Brain microvascular endothelial cell (primary cell): ENCODE measurements at regions not wholly inside any gene's neighbourhood (a gene's known extent, or its start where the extent isn't known, plus 50 kb on each side); places are given as distances from the start of the nearest gene placed in this dataset.

Experiments used
- DNase-seq: peaks from one replicate; pipeline ENCODE4 v3.0.0-alpha.2; 2020
- H3K27ac ChIP-seq: fragments of 250-450 bp; sonication (Bioruptor Pico); 2 replicates; pipeline ENCODE4 v1.5.1; 2020; ENCODE audit warnings: mild to moderate bottlenecking, moderate library complexity
- H3K27me3 ChIP-seq: fragments of 250-450 bp; sonication (Bioruptor Pico); replicated peaks from 2 replicates; pipeline ENCODE4 v1.5.1; 2020; ENCODE audit warnings: mild to moderate bottlenecking
- H3K36me3 ChIP-seq: fragments of 250-450 bp; sonication (Bioruptor Pico); replicated peaks from 2 replicates; pipeline ENCODE4 v1.5.1; 2020; ENCODE audit warnings: mild to moderate bottlenecking
- H3K4me3 ChIP-seq: 2 replicates; pipeline ENCODE4 v1.5.1; 2011; ENCODE audit warnings: low read depth, mild to moderate bottlenecking, control low read depth, low read length, moderate library complexity
- in situ Hi-C: cut with HindIII; loops from 2 replicates; pipeline ENCODE4 v1.10.0; 2017; ENCODE audit warnings: low sequenced_read_pairs, low pct_ligation_motif_present
- TF ChIP-seq, protein P1 (sequence below): IDR thresholded peaks from 2 replicates; pipeline ENCODE4 v1.5.1; 2011; ENCODE audit warnings: low read depth, mild to moderate bottlenecking, moderate library complexity, low read length, control low read depth, inconsistent platforms; ENCODE audit errors: missing control alignments

DNA sequence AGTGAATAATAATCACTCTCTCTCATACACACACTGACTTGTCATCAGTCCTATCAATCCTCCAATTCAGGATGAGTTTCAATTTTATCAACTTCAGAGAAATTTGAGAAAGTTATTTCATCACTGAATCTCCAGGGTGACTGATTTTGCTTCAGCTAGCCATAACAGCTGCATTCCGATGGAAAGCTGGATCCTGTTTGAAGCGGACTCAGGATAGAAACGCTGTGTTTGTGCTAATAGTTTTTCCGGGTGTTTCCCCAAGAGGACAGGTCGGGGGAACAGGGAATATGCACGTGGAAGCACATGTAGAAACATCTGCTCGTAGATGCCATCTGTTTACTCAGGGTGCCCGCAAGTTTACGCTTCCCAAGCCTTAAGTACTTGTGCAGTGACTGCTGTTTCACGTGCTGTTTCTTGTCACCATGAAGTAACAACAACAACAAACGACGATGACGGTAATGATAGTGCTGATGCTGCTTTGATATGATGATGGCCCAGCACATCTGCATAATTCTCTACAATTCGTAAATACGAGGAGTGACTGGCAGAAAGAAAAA, 263.7 kb upstream of the DAPK1 start:
- Histone ChIP-seq H3K36me3 (no peaks in the 10 kb centered on the region), H3K27me3 (no peaks in the 10 kb centered on the region)
- in situ Hi-C loops: no loop called here

DNA sequence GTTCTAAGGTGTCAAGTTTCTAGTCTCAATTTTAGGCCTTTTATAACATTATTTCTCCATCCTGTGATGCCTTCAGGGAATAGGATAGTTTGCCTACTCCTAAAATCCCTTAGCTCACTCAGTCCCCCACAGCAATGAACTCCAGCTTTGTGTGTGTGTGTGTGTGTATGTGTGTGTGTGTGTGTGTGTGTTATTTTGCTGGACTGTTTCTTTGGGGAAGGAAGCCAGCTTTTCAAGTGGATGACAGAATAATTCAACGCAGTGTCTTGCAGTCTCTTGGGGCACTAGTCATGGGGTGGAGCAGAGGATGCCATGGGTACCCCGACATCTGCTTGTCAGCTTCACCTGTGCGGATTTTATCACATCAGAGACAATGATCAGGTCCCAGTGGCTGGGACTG, 262.8 kb upstream of the DAPK1 start:
- no peaks in the 10 kb centered on the region for H3K36me3 ChIP-seq
- no peak overlapping the region for H3K27ac ChIP-seq
- no peak for DNase-seq
- H3K4me3 ChIP-seq: no peak overlapping the region
- TF ChIP-seq, protein P1, sequence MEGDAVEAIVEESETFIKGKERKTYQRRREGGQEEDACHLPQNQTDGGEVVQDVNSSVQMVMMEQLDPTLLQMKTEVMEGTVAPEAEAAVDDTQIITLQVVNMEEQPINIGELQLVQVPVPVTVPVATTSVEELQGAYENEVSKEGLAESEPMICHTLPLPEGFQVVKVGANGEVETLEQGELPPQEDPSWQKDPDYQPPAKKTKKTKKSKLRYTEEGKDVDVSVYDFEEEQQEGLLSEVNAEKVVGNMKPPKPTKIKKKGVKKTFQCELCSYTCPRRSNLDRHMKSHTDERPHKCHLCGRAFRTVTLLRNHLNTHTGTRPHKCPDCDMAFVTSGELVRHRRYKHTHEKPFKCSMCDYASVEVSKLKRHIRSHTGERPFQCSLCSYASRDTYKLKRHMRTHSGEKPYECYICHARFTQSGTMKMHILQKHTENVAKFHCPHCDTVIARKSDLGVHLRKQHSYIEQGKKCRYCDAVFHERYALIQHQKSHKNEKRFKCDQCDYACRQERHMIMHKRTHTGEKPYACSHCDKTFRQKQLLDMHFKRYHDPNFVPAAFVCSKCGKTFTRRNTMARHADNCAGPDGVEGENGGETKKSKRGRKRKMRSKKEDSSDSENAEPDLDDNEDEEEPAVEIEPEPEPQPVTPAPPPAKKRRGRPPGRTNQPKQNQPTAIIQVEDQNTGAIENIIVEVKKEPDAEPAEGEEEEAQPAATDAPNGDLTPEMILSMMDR: no peak
- no peaks in the 10 kb centered on the region for H3K27me3 ChIP-seq
- in situ Hi-C loops: no loop called here

More for the DNA sequence above, 263.7 kb upstream of the DAPK1 start:
- TF ChIP-seq, protein P1: no peak
- no peak overlapping the region for H3K4me3 ChIP-seq
- no peak for DNase-seq
- no peak overlapping the region for H3K27ac ChIP-seq

DNA sequence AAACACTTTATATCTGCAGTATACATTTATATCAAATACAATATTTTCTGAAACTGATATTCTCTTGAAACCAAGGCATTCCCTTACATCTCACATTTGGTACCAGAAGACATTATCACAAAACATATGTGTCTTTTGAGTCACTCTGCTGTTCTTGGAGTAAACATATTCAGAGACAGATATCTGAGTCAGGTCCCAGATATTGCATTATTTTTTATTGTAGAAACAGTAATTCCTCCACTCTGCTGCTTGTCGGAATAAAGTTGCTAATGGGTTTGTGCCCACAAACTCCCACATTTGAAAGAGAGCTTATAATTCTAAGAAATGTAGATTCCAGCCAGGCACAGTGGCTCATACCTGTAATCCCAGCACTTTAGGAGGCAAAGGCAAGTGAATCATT, 261.1 kb upstream of the DAPK1 start:
- TF ChIP-seq, protein P1: no peak
- H3K36me3 ChIP-seq: no peaks in the 10 kb centered on the region

DNA sequence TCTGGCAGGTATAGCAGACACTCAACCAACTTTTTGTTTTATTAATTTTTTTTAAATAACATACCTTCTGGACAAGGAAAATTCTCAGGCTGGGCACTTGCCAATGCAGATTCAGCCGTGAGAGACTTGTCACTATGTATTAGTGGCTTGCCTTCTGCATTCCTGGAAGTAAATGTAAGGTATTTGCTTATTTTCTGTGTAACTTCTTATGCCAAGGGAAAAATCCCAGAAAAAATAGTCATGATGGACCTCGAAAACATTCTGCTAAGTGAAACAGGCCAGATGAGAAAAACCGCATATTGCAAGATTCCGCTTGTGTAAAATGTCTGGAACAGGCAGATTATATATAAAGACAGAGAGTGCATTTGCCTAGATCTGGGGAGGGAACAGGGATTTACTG, 260.3 kb upstream of the DAPK1 start:
- Histone ChIP-seq H3K27ac (no peak overlapping the region), H3K27me3 (no peaks in the 10 kb centered on the region), H3K4me3 (no peak overlapping the region), H3K36me3 (no peaks in the 10 kb centered on the region)
- in situ Hi-C loops: no loop called here
- TF ChIP-seq, protein P1: no peak
- no peak for DNase-seq

More for the DNA sequence above, 261.1 kb upstream of the DAPK1 start:
- DNase-seq: no peak
- Histone ChIP-seq H3K27ac (no peak overlapping the region), H3K4me3 (no peak overlapping the region), H3K27me3 (no peaks in the 10 kb centered on the region)
- in situ Hi-C loops: no loop called here

DNA sequence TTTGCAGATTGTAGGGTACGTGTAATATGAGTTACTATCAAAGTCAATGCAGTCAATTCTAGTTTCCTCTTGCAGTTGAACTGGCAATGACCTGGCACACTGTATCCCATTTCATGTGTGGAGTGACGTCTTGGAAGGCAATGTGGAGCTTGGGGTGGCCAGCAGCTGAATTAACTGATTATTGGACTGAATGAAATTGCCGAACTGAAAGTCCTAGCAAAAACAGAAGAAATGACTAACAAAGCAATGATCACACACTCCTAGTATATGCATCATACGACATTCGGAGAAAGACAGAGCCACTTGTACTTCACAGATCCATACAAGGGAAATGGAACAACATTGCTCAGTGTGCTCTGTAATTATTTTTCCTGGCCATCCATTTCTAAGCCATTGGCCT, 259.1 kb upstream of the DAPK1 start:
- in situ Hi-C loops: no loop called here

DNA sequence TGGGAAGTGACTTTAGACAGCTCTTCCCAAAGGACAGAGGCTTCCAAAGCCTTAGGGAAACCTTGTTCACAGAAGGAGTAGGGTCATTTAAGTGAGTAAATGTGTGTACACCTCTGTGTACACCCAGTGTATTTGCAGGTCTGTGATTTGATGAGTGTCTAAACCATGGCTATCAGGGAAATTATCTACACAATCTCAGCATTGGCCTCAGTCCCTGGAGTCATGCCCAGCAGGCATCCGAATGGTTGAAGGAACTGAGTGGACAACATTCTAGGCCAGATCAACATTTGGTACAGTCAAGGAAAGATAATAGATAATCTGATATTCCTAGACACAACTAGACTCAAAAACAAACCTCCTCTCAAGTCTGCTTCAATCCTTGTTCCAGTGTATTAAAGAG, 258.4 kb upstream of the DAPK1 start:
- in situ Hi-C loops: no loop called here
- H3K27me3 ChIP-seq: no peaks in the 10 kb centered on the region
- DNase-seq: no peak
- no peak overlapping the region for H3K4me3 ChIP-seq
- H3K27ac ChIP-seq: no peak overlapping the region
- TF ChIP-seq, protein P1: no peak
- H3K36me3 ChIP-seq: no peaks in the 10 kb centered on the region

More for the DNA sequence above, 259.1 kb upstream of the DAPK1 start:
- no peaks in the 10 kb centered on the region for H3K36me3 ChIP-seq
- H3K27me3 ChIP-seq: no peaks in the 10 kb centered on the region
- H3K27ac ChIP-seq: no peak overlapping the region
- no peak overlapping the region for H3K4me3 ChIP-seq
- peak; percentile 4 for DNase-seq
- TF ChIP-seq, protein P1: no peak
